ENCODE measurements at regions not wholly inside any gene's neighbourhood (a gene's known extent, or its start where the extent isn't known, plus 50 kb on each side); places are given as distances from the start of the nearest gene placed in this dataset.

DNA sequence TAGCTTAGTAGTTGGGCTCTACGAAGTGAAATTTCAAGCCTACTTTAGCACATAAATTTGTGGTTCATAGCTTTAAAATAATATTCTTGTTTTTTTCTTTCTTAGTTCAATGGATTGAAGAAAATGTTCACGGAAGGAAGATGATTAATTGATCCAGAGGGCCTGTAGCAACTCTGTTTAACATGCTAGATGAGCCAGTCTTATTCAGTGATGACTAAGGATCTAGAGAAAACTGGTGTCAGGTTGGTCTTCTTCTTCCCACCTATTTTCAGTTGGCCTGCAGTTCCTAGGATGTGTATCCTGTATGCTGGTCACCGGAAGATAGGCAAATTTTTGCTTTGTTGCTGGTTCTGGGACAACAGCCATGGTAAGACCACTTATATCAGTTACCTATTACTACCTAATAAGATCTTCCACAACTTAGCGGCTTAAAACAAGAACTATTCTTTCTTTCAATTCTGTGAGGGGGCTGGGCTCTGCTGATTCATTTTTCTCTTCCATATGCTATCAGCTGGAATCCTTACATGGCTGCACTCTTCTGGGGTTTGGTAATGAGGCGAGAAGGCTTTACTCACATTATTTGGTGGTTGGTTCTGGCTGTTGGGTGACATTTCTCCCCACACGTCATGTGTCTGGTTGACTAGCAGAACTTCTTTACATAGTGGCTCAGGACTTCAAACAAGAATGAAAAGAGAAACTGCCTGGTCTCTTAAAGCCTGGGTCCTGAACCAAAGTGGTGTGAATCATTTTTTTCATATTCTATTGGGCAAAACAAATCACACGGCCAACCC, 182.7 kb upstream of the ACTBL2 start:
- no peaks in the 10 kb centered on the region for H3K36me3 Mint-ChIP-seq
- no peak overlapping the region for H3K27ac Mint-ChIP-seq
- DNase-seq = no peak
- H3K27ac ChIP-seq (ENCODE audit: low read length) = no peak overlapping the region
- no peaks in the 10 kb centered on the region for H3K4me1 Mint-ChIP-seq
- no peak for ATAC-seq
- WGBS (ENCODE audit: insufficient coverage) = 83% methylated on average over 6 of the region's 7 CpGs
- H3K4me3 Mint-ChIP-seq = no peak overlapping the region
- intact Hi-C loops (cut with micrococcal nuclease) = no loop called here
- H3K4me3 ChIP-seq (ENCODE audit: low read length) = no peak overlapping the region
- H3K36me3 ChIP-seq (ENCODE audit: control insufficient read depth, insufficient read depth, low read length) = no peaks in the 10 kb centered on the region
- TF ChIP-seq CTCF (IDR thresholded peaks at IDR 0.05) = no peak
- H3K9me3 ChIP-seq (ENCODE audit: control insufficient read depth, insufficient read depth, low read length) = no peaks in the 10 kb centered on the region
- H3K27me3 ChIP-seq (ENCODE audit: control insufficient read depth, insufficient read depth, low read length) = no peaks in the 10 kb centered on the region
- H3K4me1 ChIP-seq (ENCODE audit: control insufficient read depth, insufficient read depth, low read length) = no peaks in the 10 kb centered on the region
- peaks cover 0 to 2% of the 10 kb centered on the region in 2 donors for H3K9me3 Mint-ChIP-seq
- H3K27me3 Mint-ChIP-seq (ENCODE audit: low read depth in 2 of 2) = no peaks in the 10 kb centered on the region

DNA sequence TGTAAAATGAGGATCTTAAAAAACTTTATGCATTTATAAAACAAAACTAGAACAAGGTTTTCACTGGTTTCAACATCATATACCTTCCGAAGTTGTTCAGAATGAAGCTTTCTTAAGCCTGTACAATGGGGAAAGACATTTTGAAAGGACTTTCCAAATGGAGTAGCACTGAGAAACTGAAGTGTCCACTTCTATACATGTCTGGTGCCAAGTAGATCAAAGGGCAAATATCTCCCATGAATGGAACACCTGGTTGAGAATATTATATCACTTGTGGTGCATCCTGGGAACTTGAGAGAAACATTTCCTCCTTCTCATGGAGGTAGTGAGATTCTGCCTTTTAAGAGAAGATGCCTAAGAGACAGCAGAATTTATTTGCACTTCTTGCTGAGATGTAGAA, 182.1 kb upstream of the ACTBL2 start:
- no peaks in the 10 kb centered on the region for H3K27me3 Mint-ChIP-seq (ENCODE audit: low read depth in 2 of 2)

GRCh38 chr5:57663466-57663865, 180.9 kb upstream of the ACTBL2 start:
- Histone ChIP-seq H3K4me1 (ENCODE audit: control insufficient read depth, insufficient read depth, low read length) (no peaks in the 10 kb centered on the region), H3K27me3 (ENCODE audit: control insufficient read depth, insufficient read depth, low read length) (no peaks in the 10 kb centered on the region), H3K27ac (ENCODE audit: low read length) (no peak overlapping the region), H3K4me3 (ENCODE audit: low read length) (no peak overlapping the region), H3K9me3 (ENCODE audit: control insufficient read depth, insufficient read depth, low read length) (no peaks in the 10 kb centered on the region), H3K36me3 (ENCODE audit: control insufficient read depth, insufficient read depth, low read length) (no peaks in the 10 kb centered on the region)
- no peaks in the 10 kb centered on the region for H3K36me3 Mint-ChIP-seq
- no peak for DNase-seq
- no peak overlapping the region for H3K27ac Mint-ChIP-seq
- H3K4me3 Mint-ChIP-seq = no peak overlapping the region
- intact Hi-C loops (cut with micrococcal nuclease) = no loop called here
- no peaks in the 10 kb centered on the region for H3K27me3 Mint-ChIP-seq (ENCODE audit: low read depth in 2 of 2)
- no peak for ATAC-seq
- TF ChIP-seq CTCF (IDR thresholded peaks at IDR 0.05) = no peak
- peaks cover 0 to 4% of the 10 kb centered on the region in 2 donors for H3K9me3 Mint-ChIP-seq
- WGBS (ENCODE audit: insufficient coverage) = 92% methylated on average over 1 of the region's 2 CpGs
- H3K4me1 Mint-ChIP-seq = no peaks in the 10 kb centered on the region

More for the DNA sequence above, 182.1 kb upstream of the ACTBL2 start:
- Mint-ChIP-seq H3K4me3 (no peak overlapping the region), H3K4me1 (no peaks in the 10 kb centered on the region), H3K9me3 (peaks cover 0 to 4% of the 10 kb centered on the region in 2 donors), H3K36me3 (no peaks in the 10 kb centered on the region), H3K27ac (no peak overlapping the region)
- no peaks in the 10 kb centered on the region for H3K4me1 ChIP-seq (ENCODE audit: control insufficient read depth, insufficient read depth, low read length)
- 83% methylated on average over 1 of the region's 1 CpG for WGBS (ENCODE audit: insufficient coverage)
- no peaks in the 10 kb centered on the region for H3K27me3 ChIP-seq (ENCODE audit: control insufficient read depth, insufficient read depth, low read length)
- no peaks in the 10 kb centered on the region for H3K9me3 ChIP-seq (ENCODE audit: control insufficient read depth, insufficient read depth, low read length)
- H3K4me3 ChIP-seq (ENCODE audit: low read length) = no peak overlapping the region
- ATAC-seq (no peak), DNase-seq (no peak)
- no peaks in the 10 kb centered on the region for H3K36me3 ChIP-seq (ENCODE audit: control insufficient read depth, insufficient read depth, low read length)
- intact Hi-C loops (cut with micrococcal nuclease) = no loop called here
- H3K27ac ChIP-seq (ENCODE audit: low read length) = no peak overlapping the region
- no peak for TF ChIP-seq CTCF (IDR thresholded peaks at IDR 0.05)

- ATAC-seq = no peak
- 91% methylated on average over 4 of the region's 4 CpGs for WGBS (ENCODE audit: insufficient coverage)
- intact Hi-C loops (cut with micrococcal nuclease) = no loop called here
These were observed 180.4 kb upstream of the ACTBL2 start for GRCh38 chr5:57662991-57663390.

More at GRCh38 chr5:57662991-57663390, 180.4 kb upstream of the ACTBL2 start:
- Mint-ChIP-seq H3K27me3 (ENCODE audit: low read depth in 2 of 2) (no peaks in the 10 kb centered on the region), H3K9me3 (peaks cover 0 to 4% of the 10 kb centered on the region in 2 donors), H3K4me3 (no peak overlapping the region), H3K4me1 (no peaks in the 10 kb centered on the region), H3K27ac (no peak overlapping the region), H3K36me3 (no peaks in the 10 kb centered on the region)
- Histone ChIP-seq H3K4me1 (ENCODE audit: control insufficient read depth, insufficient read depth, low read length) (no peaks in the 10 kb centered on the region), H3K9me3 (ENCODE audit: control insufficient read depth, insufficient read depth, low read length) (no peaks in the 10 kb centered on the region), H3K27ac (ENCODE audit: low read length) (no peak overlapping the region), H3K4me3 (ENCODE audit: low read length) (no peak overlapping the region), H3K27me3 (ENCODE audit: control insufficient read depth, insufficient read depth, low read length) (no peaks in the 10 kb centered on the region), H3K36me3 (ENCODE audit: control insufficient read depth, insufficient read depth, low read length) (no peaks in the 10 kb centered on the region)
- no peak for DNase-seq
- TF ChIP-seq CTCF (IDR thresholded peaks at IDR 0.05) = no peak
